Endodermal cell (in vitro differentiated cells): ENCODE measurements at regions not wholly inside any gene's neighbourhood (a gene's known extent, or its start where the extent isn't known, plus 50 kb on each side); places are given as distances from the start of the nearest gene placed in this dataset.

Experiments
- DNase-seq: peaks from one replicate; pipeline ENCODE4 v3.0.0-alpha.2; 2017
- H3K27ac ChIP-seq: 2 replicates; pipeline ENCODE4 v1.5.1; 2013; ENCODE audit warnings: mild to moderate bottlenecking, low read depth, low read length, moderate library complexity
- H3K27me3 ChIP-seq: 2 replicates; pipeline ENCODE4 v1.6.1; 2013; ENCODE audit warnings: mild to moderate bottlenecking, low read length, moderate library complexity; ENCODE audit not compliant: insufficient read depth, control insufficient read depth, poor library complexity, severe bottlenecking
- H3K36me3 ChIP-seq: 2 replicates; pipeline ENCODE4 v1.7.0; 2013; ENCODE audit warnings: mild to moderate bottlenecking, low read length, moderate library complexity; ENCODE audit not compliant: control insufficient read depth, insufficient read depth
- H3K4me1 ChIP-seq: one replicate; pipeline ENCODE4 v1.7.0; 2013; ENCODE audit warnings: low read length; ENCODE audit not compliant: control insufficient read depth, insufficient read depth
- H3K4me3 ChIP-seq: 2 replicates; pipeline ENCODE4 v1.5.1; 2013; ENCODE audit warnings: mild to moderate bottlenecking, low read length, moderate library complexity
- H3K9ac ChIP-seq: 2 replicates; pipeline ENCODE4 v1.6.1; 2013; ENCODE audit warnings: mild to moderate bottlenecking, low read length, moderate library complexity; ENCODE audit not compliant: poor library complexity, severe bottlenecking; ENCODE audit errors: extremely low read depth
- H3K9me3 ChIP-seq: 2 replicates; pipeline ENCODE4 v1.6.1; 2013; ENCODE audit warnings: mild to moderate bottlenecking, low read length, moderate library complexity; ENCODE audit not compliant: control insufficient read depth
- H3K27ac Mint-ChIP-seq: 2 replicates; pipeline ENCODE4 v1.8.0; 2020; ENCODE audit warnings: mixed read lengths
- H3K27me3 Mint-ChIP-seq: 2 replicates; pipeline ENCODE4 v1.8.0; 2021; ENCODE audit warnings: mild to moderate bottlenecking, mixed read lengths; ENCODE audit not compliant: insufficient read depth
- H3K36me3 Mint-ChIP-seq: 2 replicates; pipeline ENCODE4 v1.8.0; 2020; ENCODE audit warnings: low read depth, mixed read lengths
- H3K4me1 Mint-ChIP-seq: 2 replicates; pipeline ENCODE4 v1.8.0; 2020; ENCODE audit warnings: mixed read lengths
- H3K4me3 Mint-ChIP-seq: 2 replicates; pipeline ENCODE4 v1.8.0; 2020; ENCODE audit warnings: mild to moderate bottlenecking, moderate library complexity, mixed read lengths
- H3K9me3 Mint-ChIP-seq: 2 replicates; pipeline ENCODE4 v1.8.0; 2020; ENCODE audit warnings: mild to moderate bottlenecking, mixed read lengths
- CTCF ChIP-seq: fragments of 200-600 bp; sonication (generic); conservative IDR thresholded peaks from 2 replicates; pipeline ENCODE4 v1.5.0; 2021; ENCODE audit warnings: antibody characterized with exemption, mild to moderate bottlenecking
- WGBS, 2 experiments: methylation state at CpG; one replicate each; pipeline versions ENCODE4 v1.1.5 to v1.1.7; 2013; ENCODE audit warnings: missing lambda C conversion rate in 2 of 2, mixed read lengths in 1 of 2; ENCODE audit not compliant: insufficient coverage in 1 of 2, insufficient read length in 1 of 2; 5-methylcytosine and 5-hydroxymethylcytosine counted together

GRCh38 chr7:11935905-11936304, 103.9 kb upstream of the THSD7A start:
- H3K4me1 Mint-ChIP-seq = no peaks in the 10 kb centered on the region
- H3K27ac Mint-ChIP-seq = no peak overlapping the region
- Histone ChIP-seq H3K9ac (no peak overlapping the region), H3K27me3 (no peaks in the 10 kb centered on the region), H3K4me1 (no peaks in the 10 kb centered on the region), H3K9me3 (no peaks in the 10 kb centered on the region), H3K4me3 (no peak overlapping the region), H3K27ac (no peak overlapping the region), H3K36me3 (no peaks in the 10 kb centered on the region)
- no peaks in the 10 kb centered on the region for H3K36me3 Mint-ChIP-seq
- H3K27me3 Mint-ChIP-seq = no peaks in the 10 kb centered on the region
- no peaks in the 10 kb centered on the region for H3K9me3 Mint-ChIP-seq
- no peak overlapping the region for H3K4me3 Mint-ChIP-seq
- TF ChIP-seq CTCF = no peak
- DNase-seq = no peak

GRCh38 chr7:11946794-11947193, 114.8 kb upstream of the THSD7A start:
- Histone ChIP-seq H3K27me3 (no peaks in the 10 kb centered on the region), H3K36me3 (no peaks in the 10 kb centered on the region), H3K27ac (no peak overlapping the region), H3K4me1 (no peaks in the 10 kb centered on the region), H3K4me3 (no peak overlapping the region), H3K9me3 (no peaks in the 10 kb centered on the region), H3K9ac (no peak overlapping the region)
- TF ChIP-seq CTCF = no peak
- WGBS, 2 experiments = 75 to 86% methylated on average over 1 of the region's 1 CpG
- H3K4me3 Mint-ChIP-seq = no peak overlapping the region
- peaks cover 2% of the 10 kb centered on the region for H3K36me3 Mint-ChIP-seq
- no peaks in the 10 kb centered on the region for H3K27me3 Mint-ChIP-seq
- DNase-seq = no peak
- no peaks in the 10 kb centered on the region for H3K4me1 Mint-ChIP-seq
- H3K27ac Mint-ChIP-seq = no peak overlapping the region
- peaks cover 12% of the 10 kb centered on the region for H3K9me3 Mint-ChIP-seq

GRCh38 chr7:11950281-11950680, 118.3 kb upstream of the THSD7A start:
- Mint-ChIP-seq H3K9me3 (peaks cover 5% of the 10 kb centered on the region), H3K4me1 (no peaks in the 10 kb centered on the region), H3K4me3 (no peak overlapping the region), H3K27ac (no peak overlapping the region), H3K27me3 (no peaks in the 10 kb centered on the region), H3K36me3 (no peaks in the 10 kb centered on the region)
- no peak overlapping the region for H3K27ac ChIP-seq
- H3K36me3 ChIP-seq = no peaks in the 10 kb centered on the region
- H3K27me3 ChIP-seq = no peaks in the 10 kb centered on the region
- no peak overlapping the region for H3K9ac ChIP-seq
- no peak overlapping the region for H3K4me3 ChIP-seq
- 96% methylated on average over 4 of the region's 4 CpGs; no CpG with 5 or more reads in 1 of the 2 experiments for WGBS, 2 experiments
- no peaks in the 10 kb centered on the region for H3K4me1 ChIP-seq
- H3K9me3 ChIP-seq = no peaks in the 10 kb centered on the region
- TF ChIP-seq CTCF = no peak
- DNase-seq = no peak
